ENCODE measurements at regions not wholly inside any gene's neighbourhood (a gene's known extent, or its start where the extent isn't known, plus 50 kb on each side); places are given as distances from the start of the nearest gene placed in this dataset.
"Not testable (repeated sequence)": the region's sequence is repeated elsewhere in the genome, so short reads cannot be mapped to it uniquely, and the experiment has no call there.

DNA sequence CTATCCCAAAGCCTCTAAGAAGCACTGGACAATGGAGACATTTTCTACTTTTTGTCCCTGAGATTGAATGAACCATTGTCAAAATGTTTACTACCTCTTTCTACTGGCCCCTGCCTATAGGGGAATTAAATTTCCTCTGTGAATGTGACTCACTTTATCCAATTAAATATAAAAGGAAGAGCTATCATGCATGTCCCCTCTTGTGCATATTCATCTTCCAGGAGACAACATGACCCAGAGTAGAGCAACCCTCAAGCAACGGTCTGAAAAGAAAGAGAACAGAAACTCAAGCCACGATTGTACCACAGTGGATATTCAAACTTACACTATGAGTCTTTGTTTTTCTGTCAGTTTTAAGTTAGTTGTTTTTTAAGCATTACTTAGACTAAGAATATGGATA lies 938.4 kb upstream of the ATXN7L3B start:
- Histone ChIP-seq H3K4me3 (ENCODE audit: low read length) (no peak overlapping the region), H3K36me3 (ENCODE audit: insufficient read depth, low read length) (no peaks in the 10 kb centered on the region), H3K4me1 (ENCODE audit: insufficient read depth, low read length) (no peaks in the 10 kb centered on the region), H3K27me3 (ENCODE audit: control insufficient read depth in 1 of 2, insufficient read depth in 2 of 2, low read length in 2 of 2) (no peaks in the 10 kb centered on the region), H3K27ac (ENCODE audit: low read depth in 1 of 2, low read length in 2 of 2) (no peak overlapping the region), H3K9me3 (ENCODE audit: control insufficient read depth in 1 of 2, insufficient read depth in 1 of 2, low read length in 2 of 2) (no peaks in the 10 kb centered on the region)
- ChIA-PET CTCF (no interaction called here), POLR2A (no interaction called here)
- Mint-ChIP-seq H3K4me1 (ENCODE audit: low read depth) (no peaks in the 10 kb centered on the region), H3K36me3 (ENCODE audit: low read depth) (no peaks in the 10 kb centered on the region), H3K27ac (no peak overlapping the region), H3K27me3 (no peaks in the 10 kb centered on the region), H3K4me3 (no peak overlapping the region), H3K9me3 (peaks cover 3% of the 10 kb centered on the region)
- ATAC-seq (ENCODE audit: poor library complexity): no peak
- DNase-seq: no peak
- no peak for TF ChIP-seq CTCF (IDR thresholded peaks at IDR 0.05)
- intact Hi-C loops (cut with DNase I, micrococcal nuclease): no loop called here

GRCh38 chr12:73605925-73606324 lies 931.7 kb upstream of the ATXN7L3B start:
- POLR2A ChIA-PET; H3K4me1 Mint-ChIP-seq (ENCODE audit: low read depth); H3K27me3 Mint-ChIP-seq; H3K27me3 ChIP-seq (ENCODE audit: control insufficient read depth in 1 of 2, insufficient read depth in 2 of 2, low read length in 2 of 2); H3K36me3 Mint-ChIP-seq (ENCODE audit: low read depth); DNase-seq; ATAC-seq (ENCODE audit: poor library complexity); H3K36me3 ChIP-seq (ENCODE audit: insufficient read depth, low read length); H3K4me1 ChIP-seq (ENCODE audit: insufficient read depth, low read length); CTCF ChIA-PET; H3K4me3 ChIP-seq (ENCODE audit: low read length); H3K9me3 Mint-ChIP-seq; H3K4me3 Mint-ChIP-seq; H3K9me3 ChIP-seq (ENCODE audit: control insufficient read depth in 1 of 2, insufficient read depth in 1 of 2, low read length in 2 of 2); H3K27ac ChIP-seq (ENCODE audit: low read depth in 1 of 2, low read length in 2 of 2); H3K27ac Mint-ChIP-seq; intact Hi-C loops (cut with DNase I, micrococcal nuclease): not testable (repeated sequence)

- no peak for DNase-seq
- ATAC-seq (ENCODE audit: poor library complexity): no peak
- no peaks in the 10 kb centered on the region for H3K27me3 ChIP-seq (ENCODE audit: control insufficient read depth in 1 of 2, insufficient read depth in 2 of 2, low read length in 2 of 2)
- no peaks in the 10 kb centered on the region for H3K36me3 ChIP-seq (ENCODE audit: insufficient read depth, low read length)
- H3K9me3 ChIP-seq (ENCODE audit: control insufficient read depth in 1 of 2, insufficient read depth in 1 of 2, low read length in 2 of 2): no peaks in the 10 kb centered on the region
- H3K4me3 Mint-ChIP-seq: no peak overlapping the region
- H3K27me3 Mint-ChIP-seq: no peaks in the 10 kb centered on the region
- no peaks in the 10 kb centered on the region for H3K4me1 Mint-ChIP-seq (ENCODE audit: low read depth)
- POLR2A ChIA-PET: no interaction called here
- TF ChIP-seq CTCF (IDR thresholded peaks at IDR 0.05): no peak
- H3K27ac Mint-ChIP-seq: no peak overlapping the region
- CTCF ChIA-PET: no interaction called here
- no peak overlapping the region for H3K4me3 ChIP-seq (ENCODE audit: low read length)
- no peak overlapping the region for H3K27ac ChIP-seq (ENCODE audit: low read depth in 1 of 2, low read length in 2 of 2)
- intact Hi-C loops (cut with DNase I, micrococcal nuclease): no loop called here
- H3K36me3 Mint-ChIP-seq (ENCODE audit: low read depth): no peaks in the 10 kb centered on the region
- H3K4me1 ChIP-seq (ENCODE audit: insufficient read depth, low read length): no peaks in the 10 kb centered on the region
- peaks cover 3% of the 10 kb centered on the region for H3K9me3 Mint-ChIP-seq
Observed at GRCh38 chr12:73612551-73612950, 925.1 kb upstream of the ATXN7L3B start.

- no peaks in the 10 kb centered on the region for H3K27me3 Mint-ChIP-seq
- H3K27me3 ChIP-seq (ENCODE audit: control insufficient read depth in 1 of 2, insufficient read depth in 2 of 2, low read length in 2 of 2): no peaks in the 10 kb centered on the region
- peaks cover 4% of the 10 kb centered on the region for H3K9me3 Mint-ChIP-seq
Observed at GRCh38 chr12:73623421-73623820, 914.2 kb upstream of the ATXN7L3B start.

More at GRCh38 chr12:73623421-73623820, 914.2 kb upstream of the ATXN7L3B start:
- TF ChIP-seq CTCF (IDR thresholded peaks at IDR 0.05): no peak
- H3K36me3 ChIP-seq (ENCODE audit: insufficient read depth, low read length): no peaks in the 10 kb centered on the region
- Mint-ChIP-seq H3K4me1 (ENCODE audit: low read depth) (no peaks in the 10 kb centered on the region), H3K36me3 (ENCODE audit: low read depth) (no peaks in the 10 kb centered on the region), H3K27ac (no peak overlapping the region), H3K4me3 (no peak overlapping the region)
- H3K9me3 ChIP-seq (ENCODE audit: control insufficient read depth in 1 of 2, insufficient read depth in 1 of 2, low read length in 2 of 2): no peaks in the 10 kb centered on the region
- H3K4me1 ChIP-seq (ENCODE audit: insufficient read depth, low read length): no peaks in the 10 kb centered on the region
- intact Hi-C loops (cut with DNase I, micrococcal nuclease): no loop called here
- ChIA-PET POLR2A (no interaction called here), CTCF (no interaction called here)
- ATAC-seq (ENCODE audit: poor library complexity) (no peak), DNase-seq (no peak)
- H3K27ac ChIP-seq (ENCODE audit: low read depth in 1 of 2, low read length in 2 of 2): no peak overlapping the region
- H3K4me3 ChIP-seq (ENCODE audit: low read length): no peak overlapping the region
